ENCODE measurements at regions not wholly inside any gene's neighbourhood (a gene's known extent, or its start where the extent isn't known, plus 50 kb on each side); places are given as distances from the start of the nearest gene placed in this dataset.

DNA sequence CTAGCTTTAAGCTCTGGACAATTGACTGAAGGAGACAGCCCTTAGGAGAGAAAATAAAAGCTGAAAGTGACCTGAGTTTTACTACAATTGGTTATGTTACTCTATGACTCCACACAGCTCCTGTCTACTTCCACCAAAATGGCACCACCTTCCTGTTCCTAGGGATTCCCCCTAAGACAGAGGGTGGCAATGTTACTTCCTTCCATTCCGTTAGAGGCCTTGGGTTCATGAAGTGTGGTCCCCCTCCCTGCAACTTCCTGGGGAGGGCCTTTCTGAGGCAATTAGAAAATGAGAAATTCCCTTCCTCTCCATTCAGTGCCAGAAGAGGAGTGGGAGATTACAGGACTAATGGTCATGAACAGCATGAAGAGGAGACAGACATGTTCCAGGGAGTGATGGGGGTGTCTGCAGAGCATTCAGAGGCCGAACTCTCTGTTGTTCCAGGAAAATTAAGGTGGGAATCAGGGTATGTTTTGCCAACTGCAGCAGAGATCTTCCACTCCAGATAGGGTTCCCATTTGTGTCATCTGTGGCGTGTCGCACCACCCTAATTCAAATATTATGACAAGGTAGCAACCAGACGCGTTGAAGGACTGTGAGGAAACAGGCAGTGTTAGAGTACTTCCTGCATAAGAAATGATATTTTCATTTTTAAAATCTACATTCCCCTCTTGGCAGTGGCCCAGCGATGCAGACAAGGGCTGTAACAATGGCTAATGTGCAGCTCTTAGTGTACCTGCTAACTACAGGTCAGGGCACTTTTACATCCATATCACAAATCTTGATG, 53.1 kb upstream of the TRIM67 start:
- peak; percentile 29 for DNase-seq

DNA sequence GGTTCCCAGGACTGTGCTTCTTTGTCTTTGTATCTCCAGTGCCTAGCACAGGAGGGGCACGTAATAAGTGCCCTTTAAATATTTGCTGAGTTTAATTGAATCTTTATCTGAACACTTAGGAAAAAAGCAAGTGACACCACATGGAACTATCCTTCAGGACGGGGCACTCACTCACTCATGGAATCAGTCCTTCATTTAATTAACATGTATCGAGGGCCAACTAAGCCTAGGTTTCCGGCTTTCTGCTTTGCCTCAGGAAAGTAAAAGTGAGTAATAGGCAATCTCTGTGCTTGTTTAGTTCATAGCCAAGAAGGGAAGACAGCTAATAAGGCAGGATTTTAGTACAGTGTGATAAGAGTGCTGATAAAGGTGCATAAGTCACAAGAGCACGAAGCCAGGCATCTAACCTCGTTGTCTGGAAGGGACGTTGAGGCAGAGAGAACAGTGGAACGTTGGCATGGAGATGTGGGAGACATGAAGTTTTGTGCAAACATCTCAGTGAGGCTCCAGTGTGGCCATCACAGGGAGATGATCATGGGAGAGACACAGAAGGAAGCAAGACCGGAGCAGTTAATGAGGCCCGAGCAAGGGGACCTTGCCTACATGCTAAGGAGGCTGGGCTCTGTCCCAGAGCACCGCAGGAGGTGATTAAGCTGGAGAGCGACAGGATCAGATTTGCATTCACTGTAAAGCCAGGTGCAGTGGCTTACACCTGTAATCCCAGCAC, 54.1 kb upstream of the TRIM67 start:
- DNase-seq: no peak

DNA sequence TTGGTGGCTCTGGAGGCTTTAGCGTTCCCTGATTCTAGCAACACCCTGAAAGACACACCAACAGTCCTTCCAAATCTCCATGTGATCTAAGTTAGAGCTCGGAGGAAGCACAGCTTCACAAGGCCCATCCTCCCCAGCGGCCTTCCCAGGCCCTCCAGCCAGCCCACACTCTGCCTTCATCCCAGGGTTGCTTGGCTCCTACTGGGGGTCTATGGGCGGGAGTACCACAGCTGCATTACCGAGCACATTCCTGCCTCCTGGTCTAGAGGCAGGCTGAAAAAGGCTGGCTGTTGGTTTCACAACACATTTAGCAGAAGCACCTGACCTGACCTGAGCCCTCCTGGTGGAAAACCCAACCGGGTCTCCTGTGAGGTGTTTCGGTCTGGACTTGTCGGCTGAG, 54.7 kb upstream of the TRIM67 start:
- DNase-seq: no peak

DNA sequence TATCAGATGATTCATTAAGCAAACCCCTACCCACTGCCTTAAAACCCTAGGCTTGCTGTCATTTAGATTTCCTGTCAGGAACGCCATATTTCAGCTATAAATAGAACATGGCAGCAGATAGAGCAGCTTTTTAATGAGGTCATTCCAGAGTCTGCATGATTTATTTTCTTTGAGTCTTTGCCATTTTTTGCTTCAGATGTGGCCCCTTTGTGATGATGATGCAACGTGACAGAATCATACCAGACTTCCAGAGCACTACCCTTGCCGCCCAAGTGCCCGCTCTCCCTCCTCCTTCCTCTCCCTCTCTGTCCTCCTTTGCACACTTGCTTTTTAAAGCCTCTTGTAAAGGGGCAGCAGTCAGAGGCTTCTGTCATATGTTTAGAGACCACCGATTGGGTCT, 55.5 kb upstream of the TRIM67 start:
- no peak for DNase-seq

DNA sequence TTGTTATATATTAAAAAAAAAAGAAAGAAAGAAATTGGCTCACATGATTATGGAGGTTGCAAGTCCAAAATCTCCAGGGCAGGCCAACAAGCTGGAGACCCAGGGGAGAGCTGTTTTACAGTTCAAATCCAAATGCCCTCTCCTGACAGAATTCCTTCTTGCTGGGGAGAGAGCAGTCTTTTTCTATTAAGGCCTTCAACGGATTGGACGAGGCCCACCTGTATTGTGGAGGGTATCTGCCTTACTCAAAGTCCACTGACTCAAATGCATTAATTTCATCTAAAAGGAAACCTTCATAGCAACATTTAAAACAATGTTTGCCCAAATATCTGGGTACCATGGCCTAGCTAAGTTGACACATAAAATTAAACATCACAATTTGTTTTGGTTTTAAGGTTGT, 56.9 kb upstream of the TRIM67 start:
- no peak for DNase-seq

DNA sequence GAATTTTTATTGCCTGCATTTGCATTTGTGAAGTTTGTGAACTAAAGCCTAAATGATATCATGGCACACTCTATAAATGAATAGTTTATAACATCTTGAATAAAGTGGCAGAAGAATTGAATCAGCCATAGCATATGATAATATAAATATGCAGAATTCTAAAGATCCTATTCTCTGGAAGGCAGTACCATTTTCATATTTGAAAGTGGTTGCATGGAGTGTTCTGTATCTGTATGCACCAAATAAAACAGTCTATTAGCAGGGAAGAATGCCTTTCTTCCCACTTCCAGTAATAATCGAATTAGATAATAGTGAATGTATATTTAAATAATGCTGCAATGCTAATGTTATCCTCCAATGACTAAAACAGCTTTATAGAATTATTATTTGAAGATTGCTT, 57.9 kb upstream of the TRIM67 start:
- no peak for DNase-seq

DNA sequence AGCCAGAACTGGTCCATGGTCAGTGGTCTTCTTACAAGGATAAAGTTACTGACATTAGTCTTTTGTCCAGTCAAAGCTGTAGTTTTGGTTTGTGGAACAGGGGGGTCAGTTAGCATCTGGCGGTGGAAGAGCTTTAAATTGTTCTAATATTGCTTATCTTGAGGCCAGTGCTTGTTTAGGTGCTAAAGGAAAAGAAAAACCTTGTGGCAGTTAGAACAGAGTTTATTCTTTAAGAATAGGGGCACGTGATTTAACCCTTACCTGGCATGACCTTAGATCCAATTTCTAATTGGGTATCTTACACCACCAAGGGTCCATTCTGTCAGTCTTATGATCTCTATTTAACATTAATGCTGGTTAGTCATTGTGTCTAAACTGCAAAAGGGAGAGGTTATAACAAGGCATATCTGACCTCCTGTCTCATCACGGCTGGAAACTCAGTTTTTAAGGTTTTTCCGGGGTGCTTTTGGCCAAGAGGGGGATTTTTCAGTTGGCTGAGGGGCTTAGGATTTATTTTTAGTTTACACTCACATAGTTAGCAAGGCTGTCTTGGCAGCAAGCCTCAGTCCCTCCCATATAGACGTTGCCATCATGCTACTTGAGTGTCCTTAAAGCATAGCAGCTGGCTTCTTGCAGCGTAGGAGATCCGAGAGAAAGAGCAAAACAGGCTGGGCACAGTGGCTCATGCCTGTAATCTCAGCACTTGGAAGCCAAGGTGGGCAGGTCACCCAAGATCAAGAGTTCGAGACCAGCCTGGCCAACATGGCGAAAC, 60.1 kb upstream of the FAM89A start:
- no peak for DNase-seq

DNA sequence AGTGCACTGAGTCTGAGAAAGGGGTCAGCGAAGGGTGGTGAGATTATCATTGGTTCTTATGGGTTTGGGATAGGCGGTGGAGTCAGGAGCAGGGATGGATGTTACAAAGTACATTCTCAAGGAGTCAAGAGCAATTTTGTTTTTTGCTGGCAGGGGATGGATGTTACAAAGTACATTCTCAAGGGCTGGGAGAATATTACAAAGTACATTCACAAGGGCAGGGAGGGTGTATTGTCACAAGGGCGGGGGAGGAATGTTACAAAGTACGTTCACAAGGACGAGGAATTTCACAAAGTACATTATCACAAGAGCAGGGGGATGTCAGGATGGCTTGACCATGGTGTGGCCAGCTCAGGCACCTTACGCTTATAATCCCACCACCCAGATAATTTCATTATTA, 59.3 kb upstream of the FAM89A start:
- no peak for DNase-seq

DNA sequence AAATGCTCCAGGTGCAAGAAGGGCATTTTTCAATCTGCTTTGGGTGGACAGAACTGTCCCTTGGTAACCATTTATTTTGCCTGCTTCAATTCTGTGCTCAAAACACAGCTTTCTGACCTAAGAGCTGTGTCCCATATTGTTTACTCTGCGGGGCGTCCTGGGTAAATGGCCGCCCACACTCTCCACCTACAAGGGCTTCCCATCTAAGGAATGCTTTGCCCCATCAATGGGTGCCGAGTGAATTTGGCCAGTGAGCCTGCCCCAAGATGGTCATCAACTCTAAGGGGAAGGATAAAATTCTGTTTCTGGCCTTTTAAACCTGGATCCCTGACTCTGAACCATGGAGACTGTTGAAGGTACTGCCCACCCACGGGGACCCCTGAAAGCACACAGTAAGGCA, 55.5 kb upstream of the FAM89A start:
- no peak for DNase-seq

DNA sequence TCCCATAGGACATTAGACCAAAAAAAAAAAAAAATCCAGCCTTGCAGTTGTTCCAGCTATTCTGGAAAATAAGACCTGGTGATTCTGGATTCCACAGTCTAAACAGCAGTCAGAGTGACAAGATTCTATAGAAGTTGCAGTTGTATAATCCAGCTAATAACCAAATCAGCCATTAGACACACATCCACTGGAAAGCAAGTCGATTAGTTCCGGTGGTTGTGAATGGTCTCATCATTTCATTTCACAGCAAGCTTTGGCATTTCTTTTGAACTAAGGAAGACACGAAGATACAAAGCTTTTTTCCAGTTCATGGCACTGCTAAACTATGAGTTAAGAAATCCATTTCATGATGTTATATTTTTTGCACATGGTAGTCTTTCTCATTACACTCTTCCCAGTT, 54.4 kb upstream of the FAM89A start:
- no peak for DNase-seq

DNA sequence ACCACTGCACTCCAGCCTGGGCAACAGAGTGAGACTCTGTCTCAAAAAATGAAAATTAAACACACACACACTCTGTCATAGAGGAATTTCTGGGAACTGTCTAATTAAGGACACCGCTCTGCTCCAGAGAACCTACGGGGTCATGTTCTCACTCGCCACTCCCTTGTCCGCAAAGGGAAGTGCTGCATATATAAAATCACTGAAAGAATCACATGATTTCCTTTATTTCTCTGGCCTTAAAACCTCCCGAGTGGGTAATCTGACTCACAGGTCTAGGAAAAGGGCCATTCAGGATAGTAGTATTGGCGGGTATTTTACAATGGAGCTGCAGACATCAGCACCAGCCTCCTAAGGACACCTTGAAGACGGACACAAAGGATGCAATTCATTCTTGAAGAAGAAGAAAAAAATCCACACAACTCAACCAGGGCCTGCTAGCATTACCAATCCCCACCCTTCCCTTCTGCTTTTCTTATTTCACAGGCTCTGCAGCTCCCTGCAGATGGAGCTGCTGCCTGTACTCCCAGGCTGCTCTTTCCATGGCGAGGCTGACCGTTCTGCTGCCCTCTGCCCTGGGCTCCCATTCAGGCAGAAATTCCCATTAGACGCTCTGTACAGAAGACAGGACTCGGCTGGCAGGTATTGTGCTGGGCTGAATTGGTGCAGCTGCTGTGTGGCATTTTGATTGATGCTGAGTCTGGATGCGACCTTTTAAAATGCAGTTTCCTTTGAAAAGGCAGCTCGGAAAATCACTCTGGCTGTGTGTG, 53.3 kb upstream of the FAM89A start:
- no peak for DNase-seq

DNA sequence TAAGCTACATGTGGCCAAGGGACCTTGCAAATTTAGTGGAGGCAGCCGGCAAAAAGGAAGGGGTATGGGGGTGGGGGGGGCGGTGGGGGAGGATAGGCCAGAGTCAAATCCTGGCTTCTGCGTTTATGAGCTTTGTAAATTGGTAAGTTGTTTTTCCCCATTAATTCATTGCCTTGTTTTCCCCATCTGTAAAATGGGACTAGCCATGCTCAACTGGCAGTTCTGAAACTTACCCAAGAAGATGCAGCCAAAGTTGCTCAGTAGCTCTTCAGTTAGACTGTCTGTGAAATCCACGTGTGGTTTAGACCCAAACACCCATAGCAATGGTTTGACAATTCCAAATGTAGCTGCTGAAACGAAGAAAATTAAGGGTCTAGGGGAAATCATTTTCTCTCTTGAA, 52.3 kb upstream of the FAM89A start:
- no peak for DNase-seq

DNA sequence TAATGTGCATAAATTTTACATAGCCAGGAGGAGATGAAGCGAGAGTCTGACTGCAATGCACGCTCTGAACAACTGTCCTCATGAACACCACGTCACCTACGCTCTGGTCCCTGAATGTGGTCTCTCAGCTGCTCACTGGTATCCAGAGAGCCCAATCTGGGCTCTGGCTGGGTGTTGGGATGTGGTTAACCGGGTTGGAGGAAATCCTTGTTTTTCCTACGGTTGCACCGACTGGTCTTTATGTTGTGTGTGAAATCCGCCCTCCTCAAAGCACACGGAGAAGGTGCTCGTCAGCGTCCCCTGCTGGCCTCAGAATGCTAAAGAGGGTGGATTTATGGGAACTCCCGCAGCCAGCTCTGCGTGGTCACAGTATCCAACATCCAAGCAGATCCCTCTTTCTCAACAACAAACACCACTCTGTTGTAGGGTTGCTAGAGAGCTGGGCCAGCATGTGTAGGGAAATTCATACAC, 51.8 kb upstream of the FAM89A start:
- DNase-seq: peak; percentile 81

DNA sequence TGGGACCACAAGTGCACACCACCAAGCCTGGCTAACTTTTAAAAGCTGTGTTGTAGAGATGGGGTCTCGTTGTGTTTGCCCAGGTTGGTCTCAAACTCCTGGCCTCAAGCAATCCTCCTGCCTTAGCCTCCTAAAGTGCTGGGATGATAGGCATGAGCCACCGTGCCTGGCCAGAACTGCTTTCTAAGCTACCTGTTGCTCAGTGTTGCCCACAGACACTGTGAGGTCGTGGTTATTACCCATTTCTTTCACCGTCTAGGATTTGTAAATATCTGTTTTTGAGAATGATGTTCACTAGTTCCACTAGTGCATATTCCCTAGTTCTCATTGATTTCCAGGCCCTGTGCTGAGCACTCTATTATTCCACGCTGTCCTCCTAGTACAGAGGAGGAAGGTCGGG, 51.4 kb upstream of the FAM89A start:
- DNase-seq: no peak

All from hematopoietic multipotent progenitor cell treated with erythropoietin and hydrocortisone succinate and interleukin-3 and kit ligand, for 6 days (in vitro differentiated cells).